Heart left ventricle (tissue), 16 donors: ENCODE measurements at regions not wholly inside any gene's neighbourhood (a gene's known extent, or its start where the extent isn't known, plus 50 kb on each side); places are given as distances from the start of the nearest gene placed in this dataset.

ENCODE experiments used
- ATAC-seq, 4 donors: fragments of 200-7000 bp; cut with Tn5 transposase; one replicate each; pipeline ENCODE4 v1.9.1; 2020 to 2022; ENCODE audit warnings: moderate library complexity in 4 of 4, mild to moderate bottlenecking in 3 of 4, moderate number of reproducible peaks in 1 of 4
- DNase-seq, 5 donors: peaks; one replicate each; pipeline ENCODE4 v3.0.0-alpha.2; 2020
- H3K27ac ChIP-seq, 12 donors: fragments of 200-600 bp; sonication (generic) in 4 of 12; one replicate each; pipeline versions ENCODE4 v1.5.0 to v1.8.0; 2016 to 2022; ENCODE audit warnings: mild to moderate bottlenecking in 2 of 12
- H3K27me3 ChIP-seq, 9 donors: fragments of 200-600 bp; sonication (generic) in 2 of 9; one replicate each; pipeline versions ENCODE4 v1.5.1 to v1.8.0; 2016 to 2022; ENCODE audit warnings: mild to moderate bottlenecking in 3 of 9
- H3K36me3 ChIP-seq, 9 donors: fragments of 200-600 bp; sonication (generic) in 2 of 9; one replicate each; pipeline versions ENCODE4 v1.5.0 to v1.8.0; 2018 to 2022; ENCODE audit warnings: mild to moderate bottlenecking in 2 of 9
- H3K4me1 ChIP-seq, 12 donors: fragments of 200-600 bp; sonication (generic) in 4 of 12; one replicate each; pipeline versions ENCODE4 v1.5.0 to v1.8.0; 2016 to 2022; ENCODE audit warnings: mild to moderate bottlenecking in 3 of 12
- H3K4me3 ChIP-seq, 12 donors: fragments of 200-600 bp; sonication (generic) in 4 of 12; one replicate each; pipeline versions ENCODE4 v1.5.0 to v1.8.0; 2017 to 2022; ENCODE audit warnings: mild to moderate bottlenecking in 9 of 12, moderate library complexity in 4 of 12
- H3K9me3 ChIP-seq, 12 donors: fragments of 200-600 bp; sonication (generic) in 4 of 12; one replicate each; pipeline versions ENCODE4 v1.5.0 to v1.8.0; 2016 to 2022; ENCODE audit warnings: mild to moderate bottlenecking in 1 of 12
- POLR2A ChIP-seq, 2 donors: fragments of 450-650 bp; IDR thresholded peaks; one replicate each; pipeline ENCODE4 v1.6.1; 2017; ENCODE audit warnings: antibody characterized with exemption in 2 of 2, mild to moderate bottlenecking in 2 of 2, moderate library complexity in 2 of 2
- WGBS, 4 donors: extraction: QIAGEN DNeasy Blood & Tissue Kit in 2 of 4; methylation state at CpG; one replicate each; pipeline versions ENCODE4 v1.1.5 to v1.1.7; 2013 to 2018; 5-methylcytosine and 5-hydroxymethylcytosine counted together
- intact Hi-C, 10 donors: fragments of 100-400 bp; cut with DNase I; formaldehyde crosslinking; loops; one replicate each; pipeline versions ENCODE4 v1.11.1 to v1.14.2; 2022
- TF ChIP-seq, protein P1 (sequence below), 12 donors: fragments of 200-600 bp; sonication (generic) in 4 of 12; IDR thresholded peaks; one replicate each; pipeline versions ENCODE4 v1.5.0 to v1.8.0; 2018 to 2022; ENCODE audit warnings: antibody characterized with exemption in 12 of 12, mild to moderate bottlenecking in 5 of 12
- donor health status: ischemic (EF 13 %, LVEDD 7.1; RV severe dilation, severe dysfunction).
- donor health status: healthy with polysubstance abuse.
- donor health status: DM: no; HTN: yes; CAD: no.
- donor health status: DM: no; HTN: no; CAD: no.
- donor health status: ischemic (EF 25% LVEDD 6.9; RV normal size, moderate dysfunction).
- donor health status: ischemic (EF 25% LVEDD 5.7; RV mildly dilated, moderate dysfunction).
- donor health status: healthy.
- donor health status: DM: yes; HTN: yes; CAD: no.
- donor health status: ischemic (EF 35%, LVEDD 5.7; RV mildly dilated, moderate dysfunction).
- donor health status: nonischemic (EF 11% LVEDD 7.7; RV severe dilation, severe dysfunction).
- donor health status: DM: yes; HTN: yes; CAD: no.
- donor health status: PGD.
- donor health status: ischemic (EF 29% LVEDD 5.4; RV normal size, mild dysfunction).
- donor health status: nonischemic (EF 23%, LVEDD 6.1; RV moderate dilation, normal function).

DNA sequence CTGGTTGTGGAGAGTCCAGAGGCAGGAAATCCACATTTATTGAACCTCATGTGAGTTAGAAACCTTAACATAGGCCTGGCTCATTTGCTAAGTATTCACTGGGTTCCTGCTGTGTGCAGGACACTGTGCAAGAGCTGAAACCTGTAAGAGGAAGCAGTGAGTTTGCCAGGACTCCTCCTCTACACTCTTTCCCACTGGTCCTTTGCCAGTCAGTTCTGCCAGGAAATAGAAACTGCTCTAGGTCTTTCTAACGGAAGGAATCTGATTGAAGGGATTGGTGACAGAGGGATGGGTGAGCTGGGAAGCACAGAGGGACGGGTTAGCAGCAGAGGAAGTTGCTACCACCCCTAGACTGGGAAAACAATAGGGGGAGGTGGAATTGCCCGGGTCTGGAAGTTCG is 234.2 kb upstream of the ECI2 start:
- Histone ChIP-seq H3K4me3 (no peak overlapping the region), H3K9me3 (no peaks in the 10 kb centered on the region), H3K4me1 (peaks cover 2 to 48% (median 23%) of the 10 kb centered on the region in 12 donors), H3K27me3 (no peaks in the 10 kb centered on the region), H3K27ac (peak overlapping the region in 11 of 12 donors; percentile 51 to 92 (median 69)), H3K36me3 (no peaks in the 10 kb centered on the region)
- intact Hi-C loops, result loop anchor here in 2 of 10 donors (10.0 kb wide), 2 partner anchors 95 to 405 kb away; partner anchors contain the start of gene CDYL (in 1 of the 2)
- 38 to 47% (median 43%) methylated on average over 4 of the region's 4 CpGs for WGBS, 4 donors
- DNase-seq (peak in 2 of 5 donors; percentile 38 to 45), ATAC-seq (peak in 3 of 4 donors; percentile 52 to 73 (median 68))
- TF ChIP-seq POLR2A (IDR thresholded peaks at IDR 0.05), result no peak
- TF ChIP-seq, protein P1, sequence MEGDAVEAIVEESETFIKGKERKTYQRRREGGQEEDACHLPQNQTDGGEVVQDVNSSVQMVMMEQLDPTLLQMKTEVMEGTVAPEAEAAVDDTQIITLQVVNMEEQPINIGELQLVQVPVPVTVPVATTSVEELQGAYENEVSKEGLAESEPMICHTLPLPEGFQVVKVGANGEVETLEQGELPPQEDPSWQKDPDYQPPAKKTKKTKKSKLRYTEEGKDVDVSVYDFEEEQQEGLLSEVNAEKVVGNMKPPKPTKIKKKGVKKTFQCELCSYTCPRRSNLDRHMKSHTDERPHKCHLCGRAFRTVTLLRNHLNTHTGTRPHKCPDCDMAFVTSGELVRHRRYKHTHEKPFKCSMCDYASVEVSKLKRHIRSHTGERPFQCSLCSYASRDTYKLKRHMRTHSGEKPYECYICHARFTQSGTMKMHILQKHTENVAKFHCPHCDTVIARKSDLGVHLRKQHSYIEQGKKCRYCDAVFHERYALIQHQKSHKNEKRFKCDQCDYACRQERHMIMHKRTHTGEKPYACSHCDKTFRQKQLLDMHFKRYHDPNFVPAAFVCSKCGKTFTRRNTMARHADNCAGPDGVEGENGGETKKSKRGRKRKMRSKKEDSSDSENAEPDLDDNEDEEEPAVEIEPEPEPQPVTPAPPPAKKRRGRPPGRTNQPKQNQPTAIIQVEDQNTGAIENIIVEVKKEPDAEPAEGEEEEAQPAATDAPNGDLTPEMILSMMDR (IDR thresholded peaks at IDR 0.05), result no peak

DNA sequence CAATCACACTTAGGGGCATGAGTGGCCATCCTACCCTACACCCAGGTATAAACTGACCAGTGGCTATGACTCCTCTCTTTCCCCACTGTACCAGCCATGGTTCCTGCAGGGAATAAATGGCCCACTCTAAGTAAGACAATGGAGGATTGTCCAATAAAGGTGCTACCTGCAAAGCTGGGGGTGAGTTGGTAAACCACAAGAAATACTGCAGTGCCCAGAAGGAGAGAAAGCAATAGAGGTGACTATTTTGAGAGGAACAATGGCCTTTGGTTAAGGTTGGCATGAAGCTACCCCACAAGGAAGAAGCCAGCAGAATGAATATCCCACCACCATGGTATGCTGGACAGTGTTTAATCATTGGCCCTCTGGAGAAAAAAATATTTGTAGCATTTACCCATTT is 233.3 kb upstream of the ECI2 start:
- intact Hi-C loops, result no loop called here
- Histone ChIP-seq H3K27me3 (no peaks in the 10 kb centered on the region), H3K4me3 (no peak overlapping the region), H3K4me1 (peaks cover 2 to 40% (median 23%) of the 10 kb centered on the region in 12 donors), H3K27ac (peak overlapping the region in 3 of 12 donors; percentile 51 to 69 (median 60)), H3K36me3 (no peaks in the 10 kb centered on the region), H3K9me3 (no peaks in the 10 kb centered on the region)
- DNase-seq, result no peak
- TF ChIP-seq POLR2A (IDR thresholded peaks at IDR 0.05), result no peak
- TF ChIP-seq, protein P1 (IDR thresholded peaks at IDR 0.05), result no peak
- no peak for ATAC-seq

DNA sequence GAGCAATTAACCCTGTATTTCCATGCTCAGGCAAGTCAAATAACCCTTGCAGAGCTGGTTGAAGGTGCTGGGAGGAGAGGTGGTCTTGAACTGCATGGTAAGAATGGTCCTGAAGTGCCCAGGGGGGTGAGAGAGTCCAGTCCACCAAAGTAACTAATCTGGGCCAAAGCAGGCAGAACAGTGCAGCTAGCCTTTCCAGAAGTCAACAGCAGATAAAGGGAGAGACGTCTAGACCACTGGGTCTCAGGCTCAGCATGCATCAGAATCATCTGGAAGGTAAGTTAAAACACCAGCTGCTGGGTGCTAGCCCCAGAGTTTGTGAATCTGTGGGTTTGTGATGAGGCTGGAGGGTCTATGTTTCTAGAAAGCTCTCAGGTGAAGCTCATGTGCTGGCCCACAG is 232.3 kb upstream of the ECI2 start:
- Histone ChIP-seq H3K9me3 (no peaks in the 10 kb centered on the region), H3K4me3 (no peak overlapping the region), H3K4me1 (peaks cover 2 to 37% (median 23%) of the 10 kb centered on the region in 12 donors), H3K36me3 (no peaks in the 10 kb centered on the region), H3K27ac (no peak overlapping the region), H3K27me3 (no peaks in the 10 kb centered on the region)
- intact Hi-C loops, result no loop called here
- ATAC-seq (no peak), DNase-seq (peak in 1 of 5 donors; percentile 7)
- 50 to 100% (median 91%) methylated on average over 1 of the region's 1 CpG for WGBS, 4 donors
- TF ChIP-seq, protein P1 (IDR thresholded peaks at IDR 0.05), result no peak
- no peak for TF ChIP-seq POLR2A (IDR thresholded peaks at IDR 0.05)

DNA sequence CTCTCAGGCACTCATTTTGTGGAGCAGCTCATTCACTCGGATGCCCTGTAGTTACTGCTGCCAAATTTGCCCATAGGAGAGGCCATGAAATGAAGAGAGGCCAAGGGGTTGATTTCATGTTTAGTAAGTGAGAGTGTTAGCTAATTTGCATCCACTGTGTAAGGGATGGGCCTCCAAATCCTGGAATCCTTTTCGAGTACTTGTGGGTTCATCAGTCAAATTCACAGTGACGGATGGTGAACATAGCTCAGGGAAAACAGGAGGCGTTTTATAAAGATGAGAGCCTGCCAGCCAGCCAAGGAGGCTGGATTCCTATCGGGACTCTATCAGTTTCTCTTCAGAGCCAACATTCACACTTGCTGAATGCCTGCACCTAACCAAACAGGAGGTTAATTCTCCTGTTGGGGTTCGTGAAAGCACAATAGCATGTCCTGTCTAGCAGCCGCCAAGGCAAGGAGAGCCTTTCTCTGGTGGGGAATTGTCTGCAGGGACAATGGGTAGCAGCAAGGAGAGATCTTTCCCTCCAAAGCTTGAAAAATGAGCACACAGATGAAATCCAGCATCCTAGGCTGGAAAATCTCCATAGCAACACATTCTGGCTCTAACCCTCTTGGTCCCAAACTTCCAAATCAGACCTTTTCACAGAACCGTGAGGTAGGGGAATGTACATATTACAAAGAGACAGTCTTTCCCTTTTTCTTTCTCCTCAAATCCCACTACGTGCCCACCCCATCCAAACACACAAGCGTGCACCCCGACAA is 231.4 kb upstream of the ECI2 start:
- no peak overlapping the region for H3K27ac ChIP-seq
- no peaks in the 10 kb centered on the region for H3K27me3 ChIP-seq
- H3K4me3 ChIP-seq, result no peak overlapping the region
- WGBS, 4 donors, result 78 to 84% (median 81%) methylated on average over 11 of the region's 11 CpGs
- TF ChIP-seq, protein P1 (IDR thresholded peaks at IDR 0.05), result no peak
- TF ChIP-seq POLR2A (IDR thresholded peaks at IDR 0.05), result no peak
- intact Hi-C loops, result no loop called here
- peaks cover 2 to 29% (median 21%) of the 10 kb centered on the region in 12 donors for H3K4me1 ChIP-seq
- DNase-seq, result no peak
- no peaks in the 10 kb centered on the region for H3K9me3 ChIP-seq
- no peak for ATAC-seq
- no peaks in the 10 kb centered on the region for H3K36me3 ChIP-seq
